ENCODE measurements at regions not wholly inside any gene's neighbourhood (a gene's known extent, or its start where the extent isn't known, plus 50 kb on each side); places are given as distances from the start of the nearest gene placed in this dataset.

- no peak for TF ChIP-seq POLR2A (IDR thresholded peaks at IDR 0.05; ENCODE audit: low read length)
- TF ChIP-seq GATA1 (IDR thresholded peaks at IDR 0.05; ENCODE audit: low read depth, low read length) = no peak
Measured at GRCh38 chr16:55125818-55126385, 195.2 kb downstream of the IRX5 start.

Data from erythroblast (primary cell).